ENCODE measurements at regions not wholly inside any gene's neighbourhood (a gene's known extent, or its start where the extent isn't known, plus 50 kb on each side); places are given as distances from the start of the nearest gene placed in this dataset.
"Not testable (repeated sequence)": the region's sequence is repeated elsewhere in the genome, so short reads cannot be mapped to it uniquely, and the experiment has no call there.

DNA sequence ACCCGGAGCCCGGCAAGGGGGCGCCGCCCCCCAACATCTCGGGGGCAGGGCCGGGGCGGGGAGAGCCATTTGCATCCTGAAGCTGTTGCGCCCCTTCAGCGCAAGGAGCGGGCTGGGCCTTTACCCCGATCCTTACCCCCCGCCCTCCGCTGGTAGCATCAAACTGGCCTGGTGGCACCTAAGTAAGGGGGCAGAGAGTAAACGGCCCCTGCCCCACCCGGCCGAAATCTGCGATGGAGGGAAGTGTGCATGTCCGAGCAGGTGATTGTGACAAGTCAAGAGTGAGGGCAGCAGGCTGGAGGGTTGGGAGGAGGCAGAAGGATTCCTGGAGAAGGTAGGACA lies 101.2 kb downstream of the ESM1 start:
- DNase-seq (ENCODE audit: low read depth) = no peak

DNA sequence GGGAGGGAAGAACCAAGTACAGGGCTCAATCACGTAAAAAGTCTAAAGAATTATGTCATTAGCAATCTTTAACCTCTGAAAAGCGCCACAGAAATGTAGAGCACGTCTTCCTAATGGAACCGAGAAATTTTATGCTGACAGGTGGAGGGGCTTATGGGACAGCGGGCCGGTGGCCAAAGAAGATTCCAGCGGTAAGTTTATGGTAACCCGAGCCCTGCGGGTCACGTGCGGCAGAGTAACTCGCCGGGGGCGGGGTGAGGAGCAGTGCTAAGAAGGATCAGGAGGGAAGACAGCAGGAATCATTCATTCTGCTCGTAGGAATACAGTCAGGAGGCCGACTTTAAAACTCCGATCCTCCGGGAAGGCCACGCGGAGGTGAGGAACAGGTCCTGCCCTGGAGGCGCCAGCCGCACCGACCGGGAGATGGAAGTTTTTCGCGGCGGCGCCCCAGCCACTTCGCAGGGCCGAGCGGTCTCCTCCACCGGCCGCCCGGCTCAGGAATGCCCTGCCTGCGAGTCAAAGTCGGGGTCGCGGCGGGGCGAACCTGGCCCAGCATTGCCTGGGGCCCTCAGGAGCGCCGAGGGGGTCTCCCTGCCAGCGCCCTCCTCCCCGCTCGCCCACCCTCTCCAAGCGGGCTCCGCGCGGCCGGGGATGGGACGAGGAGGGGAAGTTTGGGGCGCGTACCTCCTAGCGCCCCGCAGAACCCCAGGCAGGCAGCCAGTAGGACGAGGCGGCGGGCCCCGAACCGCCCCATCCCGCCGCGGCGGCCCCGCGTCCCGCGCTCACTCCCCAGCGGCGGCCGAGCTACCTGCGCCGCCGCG lies 101.8 kb downstream of the ESM1 start:
- no peak for DNase-seq (ENCODE audit: low read depth)

GRCh38 chr5:54882841-54883240 lies 102.6 kb downstream of the ESM1 start:
- DNase-seq (ENCODE audit: low read depth) = no peak

DNA sequence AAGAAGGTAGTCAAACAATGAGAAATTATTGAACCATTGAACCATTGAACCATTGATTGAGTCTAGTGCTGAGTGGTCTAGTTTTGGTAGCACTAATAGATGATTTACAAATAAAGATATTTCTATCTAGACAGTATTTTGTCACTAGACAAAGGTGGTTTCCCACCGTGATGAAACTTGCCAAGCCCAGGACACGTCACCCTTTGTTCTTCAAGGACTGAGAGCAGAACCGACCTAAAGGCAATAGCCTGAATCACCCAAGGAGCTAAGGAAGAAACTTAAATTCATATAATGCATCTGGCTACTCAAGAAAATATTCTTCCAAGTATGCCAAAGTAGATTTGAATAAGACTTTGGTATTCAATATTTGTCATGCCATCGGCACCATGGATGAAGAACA lies 103.3 kb downstream of the ESM1 start:
- no peak for DNase-seq (ENCODE audit: low read depth)

- DNase-seq (ENCODE audit: low read depth) = no peak
Measured at GRCh38 chr5:54881286-54882005, 103.9 kb downstream of the ESM1 start.

GRCh38 chr5:54876976-54877375 lies 108.4 kb downstream of the ESM1 start:
- no peak for DNase-seq (ENCODE audit: low read depth)

- no peak for DNase-seq (ENCODE audit: low read depth)
Measured at GRCh38 chr5:54876556-54876955, 108.8 kb downstream of the ESM1 start.

DNA sequence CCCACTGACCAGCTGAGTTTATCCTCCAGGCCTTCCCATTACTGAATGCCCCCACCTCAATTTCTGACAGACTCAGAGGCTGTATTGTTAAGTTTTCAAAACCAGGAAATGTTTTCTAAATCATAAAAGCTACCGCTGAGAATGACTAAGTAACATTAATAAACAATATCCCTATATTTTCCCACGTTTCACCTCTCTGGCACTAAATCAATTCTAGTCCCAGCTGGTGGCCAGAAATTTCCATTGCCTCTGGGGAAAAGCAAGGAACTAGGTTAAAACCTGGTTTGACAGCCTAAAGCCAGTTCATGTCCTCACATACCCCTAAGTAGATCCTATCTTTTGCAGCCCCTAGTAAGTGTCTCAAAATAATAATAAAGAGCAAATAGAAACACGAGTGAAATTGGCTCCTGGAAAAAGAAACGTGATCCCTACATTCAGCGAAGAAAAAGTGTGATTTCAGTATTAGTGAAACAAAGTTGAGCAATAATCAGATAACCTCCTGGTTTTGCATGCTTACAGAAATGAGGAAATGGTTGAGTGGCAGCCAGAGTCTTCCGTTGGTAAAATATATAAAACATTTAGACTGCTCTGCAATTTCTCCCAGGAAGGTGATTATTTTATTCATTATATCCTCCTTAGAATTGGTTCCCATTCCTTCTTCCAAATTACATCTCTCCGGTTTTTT lies 110.9 kb downstream of the ESM1 start:
- DNase-seq (ENCODE audit: low read depth) = no peak

GRCh38 chr5:54873691-54874090 lies 111.7 kb downstream of the ESM1 start:
- no peak for DNase-seq (ENCODE audit: low read depth)

DNA sequence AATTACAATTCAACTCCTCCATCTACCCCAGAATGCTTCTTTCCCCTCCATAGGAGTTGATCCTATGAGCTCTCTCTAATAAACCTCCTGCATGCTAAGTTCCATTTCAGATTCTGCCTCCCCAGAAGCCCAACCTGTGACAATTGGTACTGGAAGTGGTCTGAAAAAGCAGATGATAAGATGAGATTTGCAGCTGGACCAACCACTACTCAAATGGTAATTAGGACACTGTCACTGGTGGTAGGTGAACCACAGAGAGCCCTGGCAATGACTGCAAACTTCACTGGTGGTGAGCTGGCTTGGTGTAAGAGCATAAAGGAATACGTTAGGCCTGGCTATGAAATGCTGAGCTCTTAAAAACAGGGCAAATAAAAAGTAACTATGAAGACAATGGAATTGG lies 112.6 kb downstream of the ESM1 start:
- no peak for DNase-seq (ENCODE audit: low read depth)

GRCh38 chr5:54870271-54870670 lies 115.1 kb downstream of the ESM1 start:
- no peak for DNase-seq (ENCODE audit: low read depth)

GRCh38 chr5:54869691-54870090 lies 115.7 kb downstream of the ESM1 start:
- DNase-seq (ENCODE audit: low read depth) = no peak

DNA sequence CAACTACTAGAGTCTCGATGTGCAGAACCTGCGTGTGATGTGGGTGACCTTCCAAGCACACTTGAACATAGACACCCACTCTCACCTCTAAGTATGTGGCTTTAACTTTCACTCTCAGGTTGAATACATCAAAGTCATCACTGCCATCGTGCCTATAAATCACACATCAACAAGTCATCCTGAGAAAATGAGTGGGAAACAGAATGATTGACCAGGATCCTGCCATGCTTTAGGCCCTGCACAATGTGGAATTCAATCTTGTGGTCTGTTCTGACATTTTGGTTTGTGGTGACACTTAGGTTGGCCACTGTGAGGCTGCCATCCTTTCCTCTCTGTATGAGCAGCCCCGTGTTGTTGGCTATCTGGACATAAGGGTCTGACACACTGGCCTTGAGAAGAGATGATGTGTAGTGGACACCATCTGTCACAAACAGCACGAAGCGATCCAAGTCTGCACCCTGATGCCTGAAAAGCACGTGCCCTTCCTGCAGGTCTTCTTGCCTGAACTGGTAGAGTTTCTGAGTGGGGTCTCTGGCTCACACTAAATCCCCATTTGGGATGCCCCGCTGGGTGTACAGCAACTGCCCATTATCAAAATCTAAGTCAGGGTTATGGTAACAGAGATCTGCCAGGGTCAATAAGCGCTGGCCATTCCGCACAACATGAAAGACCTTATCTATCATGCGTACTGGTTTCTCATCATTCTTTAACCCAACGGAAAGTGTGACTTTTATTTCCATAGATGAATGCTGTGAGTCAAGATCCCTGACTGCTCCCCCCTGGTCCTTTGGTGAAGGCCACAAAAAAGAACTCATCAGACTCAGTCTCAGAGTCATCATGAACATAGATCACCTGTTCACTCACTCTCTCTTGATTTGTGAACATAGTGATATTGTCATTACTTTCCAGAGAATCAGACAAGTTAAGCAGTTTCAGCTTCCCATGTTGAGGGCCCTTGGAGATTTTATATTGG lies 116.6 kb downstream of the ESM1 start:
- no peak for DNase-seq (ENCODE audit: low read depth)

DNA sequence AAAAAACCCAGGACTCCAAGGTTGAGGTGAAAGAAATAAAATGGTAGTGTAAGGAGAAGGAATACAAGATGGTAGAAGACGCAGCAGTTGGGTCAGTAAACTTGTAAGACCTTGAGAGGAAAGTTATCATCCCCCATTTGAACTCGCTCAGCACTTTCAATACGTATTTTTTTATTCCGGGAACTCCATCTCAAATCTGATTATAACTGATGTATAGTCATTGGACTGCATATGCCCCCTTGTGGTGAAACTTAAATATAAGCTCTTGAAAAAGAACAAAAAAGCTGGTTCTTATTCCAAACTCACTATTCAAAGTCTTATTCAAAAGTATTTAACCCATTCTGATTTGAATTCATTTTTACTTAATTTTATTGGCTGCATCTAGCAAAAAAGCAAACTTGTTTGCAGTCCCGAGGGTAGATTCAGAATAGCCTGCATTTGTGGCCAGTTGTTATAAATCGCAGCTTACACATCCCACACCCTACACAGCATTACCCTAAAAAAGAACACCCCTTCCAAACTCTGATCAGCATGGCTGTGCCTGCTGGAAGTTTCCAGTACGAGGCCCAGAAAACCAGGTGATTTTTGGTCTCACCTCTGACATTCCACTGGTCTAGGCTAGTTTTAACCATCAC lies 118.0 kb downstream of the ESM1 start:
- DNase-seq (ENCODE audit: low read depth) = no peak

DNA sequence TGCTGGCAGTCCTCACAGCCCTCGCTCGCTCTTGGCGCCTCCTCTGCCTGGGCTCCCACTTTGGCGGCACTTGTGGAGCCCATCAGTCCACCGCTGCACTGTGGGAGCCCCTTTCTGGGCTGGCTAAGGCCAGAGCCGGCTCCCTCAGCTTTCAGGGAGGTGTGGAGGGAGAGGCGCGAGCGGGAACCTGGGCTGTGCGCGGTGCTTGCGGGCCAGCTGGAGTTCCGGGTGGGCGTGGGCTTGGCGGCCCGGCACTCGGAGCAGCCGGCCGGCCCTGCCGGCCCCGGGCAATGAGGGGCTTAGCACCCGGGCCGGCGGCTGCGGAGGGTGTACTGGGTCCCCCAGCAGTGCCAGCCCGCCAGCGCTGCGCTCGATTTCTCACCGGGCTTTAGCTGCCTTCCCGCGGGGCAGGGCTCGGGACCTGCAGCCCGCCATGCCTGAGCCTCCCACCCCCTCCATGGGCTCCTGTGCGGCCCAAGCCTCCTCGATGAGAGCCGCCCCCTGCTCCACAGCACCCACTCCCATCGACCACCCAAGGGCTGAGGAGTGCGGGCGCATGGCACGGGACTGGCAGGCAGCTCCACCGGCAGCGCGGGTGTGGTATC lies 120.4 kb downstream of the ESM1 start:
- DNase-seq (ENCODE audit: low read depth) = not testable (repeated sequence)

DNA sequence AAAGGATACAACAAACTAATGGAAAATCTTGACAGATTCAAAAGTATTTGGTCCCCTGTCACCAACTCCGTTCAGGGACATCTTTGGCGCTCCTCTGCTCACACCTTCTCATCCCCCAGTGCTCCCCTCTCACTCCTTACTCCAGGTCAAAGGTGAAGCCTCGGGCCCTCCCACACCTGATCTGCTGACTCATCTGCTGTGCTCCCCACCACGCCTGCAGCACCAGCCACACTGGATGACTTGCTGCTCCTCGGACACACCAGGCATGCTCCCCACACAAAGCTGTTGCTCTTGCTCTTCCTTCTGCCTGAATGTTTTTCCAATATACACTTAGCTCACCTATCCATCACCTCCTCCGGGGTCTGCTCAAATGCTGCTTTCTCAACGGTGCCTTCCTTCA lies 123.4 kb downstream of the ESM1 start:
- DNase-seq (ENCODE audit: low read depth) = no peak

- DNase-seq (ENCODE audit: low read depth) = no peak
Measured at GRCh38 chr5:54861212-54861894, 124.0 kb downstream of the ESM1 start.

DNA sequence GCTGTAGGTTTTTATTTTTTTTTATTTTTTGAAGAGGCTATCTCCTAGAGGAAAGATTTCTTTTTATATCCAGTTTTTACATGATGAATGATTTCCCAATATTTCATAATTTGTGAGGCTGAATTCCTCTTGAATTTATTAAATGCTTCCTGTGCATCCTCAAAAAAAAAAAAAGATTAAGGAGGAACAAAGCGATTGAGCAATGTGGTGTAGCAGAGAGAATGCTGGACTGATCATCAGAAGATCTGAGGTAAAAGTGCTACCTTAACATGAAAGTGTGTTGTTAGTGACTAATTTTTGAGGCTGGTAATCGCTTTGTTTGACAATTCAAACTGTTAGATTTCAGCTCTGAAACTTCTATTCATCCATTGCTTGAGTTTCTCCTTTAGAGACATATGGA lies 125.1 kb downstream of the ESM1 start:
- no peak for DNase-seq (ENCODE audit: low read depth)

GRCh38 chr5:54859316-54859715 lies 126.1 kb downstream of the ESM1 start:
- DNase-seq (ENCODE audit: low read depth) = no peak

- no peak for DNase-seq (ENCODE audit: low read depth)
Measured at GRCh38 chr5:54854883-54855581, 130.4 kb downstream of the ESM1 start.
